NCI-H1436 (cell line): ENCODE measurements at regions not wholly inside any gene's neighbourhood (a gene's known extent, or its start where the extent isn't known, plus 50 kb on each side); places are given as distances from the start of the nearest gene placed in this dataset.

Experiments
- DNase-seq: peaks from one replicate; lab custom pipeline; 2025; lab: John Stamatoyannopoulos, UW

DNA sequence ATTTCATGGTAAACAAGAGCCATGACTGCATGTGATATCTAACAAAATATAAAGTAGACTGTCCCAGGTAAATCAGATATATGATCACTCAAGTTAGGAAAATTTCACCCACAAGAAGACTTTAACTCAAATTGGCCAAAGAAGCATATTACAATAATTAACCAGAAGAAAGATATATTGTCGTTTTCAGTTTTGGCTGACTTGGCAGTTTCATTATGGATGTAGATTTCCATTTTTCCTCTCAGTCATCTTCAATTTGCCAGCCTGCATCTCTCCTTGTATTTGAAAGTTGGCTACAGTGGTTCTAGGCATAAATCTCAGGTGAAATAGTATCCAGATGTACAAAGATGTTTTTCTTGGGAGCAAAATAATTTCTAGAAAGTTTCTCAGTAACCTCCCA is 761.6 kb downstream of the LRFN5 start:
- DNase-seq = no peak

DNA sequence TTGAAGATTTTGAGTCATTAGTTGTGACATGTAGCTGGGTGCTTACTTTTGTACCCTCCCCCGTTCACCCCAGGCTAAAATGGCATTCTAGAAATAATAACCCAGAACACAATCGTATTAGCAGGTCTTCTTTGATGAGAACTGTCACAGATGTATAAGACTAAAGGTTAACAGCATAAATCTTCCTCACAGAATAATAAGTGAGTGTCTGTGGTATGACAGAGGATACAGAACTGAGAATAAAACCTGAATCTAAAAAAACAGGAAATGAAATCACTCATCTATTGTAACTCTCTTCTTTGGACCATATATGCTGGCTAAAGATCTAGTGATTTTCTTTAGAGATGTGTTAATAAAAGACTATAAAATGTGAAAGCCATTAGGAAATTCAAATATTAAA is 746.6 kb downstream of the LRFN5 start:
- no peak for DNase-seq

- DNase-seq = no peak
Observed at GRCh38 chr14:42335918-42336317, 729.2 kb downstream of the LRFN5 start.

- no peak for DNase-seq
Observed at GRCh38 chr14:42334931-42335330, 728.3 kb downstream of the LRFN5 start.

DNA sequence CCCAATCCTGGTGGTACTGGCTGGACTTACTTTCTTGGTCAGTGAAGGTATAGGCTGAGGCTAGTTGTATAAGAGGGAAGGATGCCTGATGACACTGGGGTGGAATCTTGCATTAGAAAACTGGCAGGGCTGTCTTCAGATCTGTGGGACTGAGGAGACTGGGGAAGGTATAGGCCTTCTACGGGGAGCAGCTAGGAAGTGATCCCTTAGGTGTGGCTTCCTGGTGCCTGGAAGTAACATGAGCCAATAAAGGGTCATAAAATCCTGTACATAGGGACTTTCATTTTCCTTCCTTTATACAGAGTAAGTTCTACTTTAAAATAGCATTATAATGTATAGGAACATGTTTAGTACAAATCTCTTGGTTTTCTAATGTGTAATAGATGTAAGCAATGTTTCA is 716.8 kb downstream of the LRFN5 start:
- no peak for DNase-seq

GRCh38 chr14:42322531-42323284 is 716.0 kb downstream of the LRFN5 start:
- DNase-seq = no peak

GRCh38 chr14:42319996-42320395 is 713.3 kb downstream of the LRFN5 start:
- DNase-seq = no peak

DNA sequence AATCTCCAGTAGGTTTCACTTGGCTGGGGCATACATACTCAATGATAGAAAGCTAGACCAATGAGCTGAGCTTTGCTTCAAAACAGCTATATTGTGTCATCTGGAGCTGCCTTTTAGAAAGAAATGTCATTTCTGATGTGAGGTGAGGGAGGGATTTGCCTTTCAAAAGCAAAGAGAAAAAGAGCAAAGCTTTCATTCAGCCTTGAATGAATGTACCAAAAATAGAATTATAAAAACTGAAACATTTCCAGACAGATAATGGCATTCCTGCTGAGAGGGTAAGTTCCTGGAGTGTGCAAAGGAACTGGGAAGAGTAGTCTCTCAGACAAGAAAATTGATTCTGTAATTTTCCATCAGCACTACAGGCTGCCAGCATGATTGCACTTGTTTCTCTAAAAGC is 710.0 kb downstream of the LRFN5 start:
- no peak for DNase-seq

GRCh38 chr14:42311876-42312275 is 705.2 kb downstream of the LRFN5 start:
- DNase-seq = no peak

- no peak for DNase-seq
Observed at GRCh38 chr14:42307239-42307825, 700.7 kb downstream of the LRFN5 start.

DNA sequence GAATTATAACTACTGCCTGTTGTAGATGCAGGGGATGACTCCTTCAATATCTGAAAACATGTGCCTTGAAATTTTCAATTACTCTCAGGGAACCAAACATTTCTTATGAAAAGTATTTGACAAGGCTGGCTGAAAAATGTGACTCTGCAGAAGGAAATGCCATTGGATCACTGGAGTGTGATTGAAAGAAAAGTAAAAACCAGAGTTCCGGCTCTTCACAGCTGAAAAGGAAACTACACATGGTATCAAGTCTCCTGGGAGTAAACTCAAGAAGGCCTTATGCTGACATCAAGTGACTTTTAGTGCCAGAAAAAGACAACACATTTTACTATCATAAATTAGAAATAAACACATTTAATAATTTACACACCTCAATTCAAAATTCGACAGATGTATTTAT is 693.0 kb downstream of the LRFN5 start:
- DNase-seq = no peak

GRCh38 chr14:42293180-42293579 is 686.5 kb downstream of the LRFN5 start:
- no peak for DNase-seq

DNA sequence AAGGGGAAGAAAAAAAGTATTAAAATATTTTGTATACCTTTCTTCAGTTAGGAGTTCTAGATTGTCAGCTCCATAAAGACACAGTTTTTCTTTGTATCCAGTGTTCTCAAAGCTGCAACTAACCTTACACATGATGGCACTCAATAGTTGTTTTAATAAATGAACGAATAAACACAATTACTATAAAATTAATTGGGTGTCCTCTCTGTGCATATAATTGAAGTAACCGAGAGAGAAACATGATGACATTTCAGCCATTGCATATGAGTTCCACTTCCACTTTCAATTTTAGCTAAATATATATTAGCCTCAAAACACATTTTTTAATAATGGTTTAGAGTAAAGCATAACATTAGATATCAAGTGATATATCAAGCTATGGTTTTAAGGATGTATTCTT is 671.2 kb downstream of the LRFN5 start:
- DNase-seq = no peak

GRCh38 chr14:42269234-42269633 is 662.6 kb downstream of the LRFN5 start:
- no peak for DNase-seq

GRCh38 chr14:42248131-42248530 is 641.5 kb downstream of the LRFN5 start:
- DNase-seq = no peak

DNA sequence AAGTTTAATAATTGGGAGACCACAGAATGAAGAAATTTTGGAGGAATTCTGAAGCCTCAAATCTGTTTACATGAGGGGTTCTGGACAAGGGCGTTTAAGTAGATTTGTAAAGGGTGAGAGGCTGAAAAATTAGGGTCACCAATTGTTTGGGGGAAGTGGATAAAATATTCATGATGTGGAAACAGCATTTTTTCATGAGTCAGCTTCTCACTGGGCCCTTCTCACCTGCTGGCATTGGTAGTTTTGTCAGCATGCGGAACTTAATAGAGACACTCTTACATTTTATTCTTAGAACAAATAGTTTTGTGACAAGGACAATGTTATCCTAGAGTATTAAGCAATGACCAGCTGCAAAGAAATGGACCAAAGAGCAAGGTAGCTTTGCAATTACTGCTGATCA is 634.4 kb downstream of the LRFN5 start:
- no peak for DNase-seq

DNA sequence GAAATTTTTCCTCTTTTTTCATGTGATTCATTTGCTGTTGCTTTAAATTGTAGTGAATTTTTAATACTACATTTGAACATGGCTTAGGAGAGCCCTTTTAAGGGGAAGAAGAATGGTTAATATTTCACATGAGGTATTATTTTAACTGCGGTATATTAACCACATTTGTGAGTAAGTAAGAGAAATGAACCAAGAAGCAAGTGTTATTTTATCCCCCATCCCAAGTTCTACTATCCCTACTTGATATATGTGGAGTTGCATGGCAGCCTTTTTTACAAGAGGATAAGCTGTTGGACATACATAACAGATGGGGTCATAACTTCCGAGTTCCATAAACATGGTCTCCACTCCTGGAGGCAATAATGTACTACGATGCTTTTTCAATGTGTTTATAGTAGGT is 623.3 kb downstream of the LRFN5 start:
- no peak for DNase-seq

DNA sequence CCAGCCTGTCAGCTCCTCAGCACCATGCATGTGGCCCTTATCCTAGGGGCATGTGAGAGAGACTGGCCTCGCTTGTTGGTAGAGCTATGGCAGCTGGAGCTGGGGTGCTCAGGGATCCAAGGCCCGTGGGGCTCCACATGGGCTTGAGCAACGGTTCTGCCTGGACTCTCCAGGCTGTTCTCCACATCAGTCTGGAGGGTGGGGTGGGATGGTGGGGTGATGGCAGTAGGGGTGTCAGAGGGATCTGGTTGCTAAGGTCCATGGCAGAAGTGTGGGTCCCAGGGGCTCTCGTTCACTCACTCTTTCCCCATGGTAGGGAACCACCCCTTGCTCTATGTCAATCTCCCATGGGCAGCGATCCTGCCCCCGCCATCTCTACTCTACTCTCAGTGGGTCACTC is 622.6 kb downstream of the LRFN5 start:
- no peak for DNase-seq

DNA sequence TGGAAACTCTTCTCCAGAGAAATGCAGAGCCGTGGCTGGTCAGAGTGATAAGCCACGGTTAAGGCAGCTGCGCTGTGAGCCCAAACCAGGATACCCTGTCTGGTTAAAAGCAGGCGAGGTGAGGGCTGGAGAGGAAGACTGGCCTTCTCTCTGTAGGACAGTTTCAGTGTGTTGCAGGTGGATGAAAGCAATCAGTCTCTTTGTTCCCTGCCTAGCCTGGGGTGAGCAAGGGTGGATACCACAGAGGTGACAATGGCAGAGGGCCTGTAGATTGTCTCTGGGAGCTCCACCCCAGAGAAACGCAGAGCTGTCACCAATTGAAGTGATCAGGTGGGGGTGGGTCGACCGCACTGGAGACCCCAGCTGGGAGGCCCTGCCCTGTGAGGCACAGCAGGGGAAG is 621.9 kb downstream of the LRFN5 start:
- no peak for DNase-seq

- DNase-seq = peak; percentile 60
Observed at GRCh38 chr14:42224053-42224888, 617.6 kb downstream of the LRFN5 start.

DNA sequence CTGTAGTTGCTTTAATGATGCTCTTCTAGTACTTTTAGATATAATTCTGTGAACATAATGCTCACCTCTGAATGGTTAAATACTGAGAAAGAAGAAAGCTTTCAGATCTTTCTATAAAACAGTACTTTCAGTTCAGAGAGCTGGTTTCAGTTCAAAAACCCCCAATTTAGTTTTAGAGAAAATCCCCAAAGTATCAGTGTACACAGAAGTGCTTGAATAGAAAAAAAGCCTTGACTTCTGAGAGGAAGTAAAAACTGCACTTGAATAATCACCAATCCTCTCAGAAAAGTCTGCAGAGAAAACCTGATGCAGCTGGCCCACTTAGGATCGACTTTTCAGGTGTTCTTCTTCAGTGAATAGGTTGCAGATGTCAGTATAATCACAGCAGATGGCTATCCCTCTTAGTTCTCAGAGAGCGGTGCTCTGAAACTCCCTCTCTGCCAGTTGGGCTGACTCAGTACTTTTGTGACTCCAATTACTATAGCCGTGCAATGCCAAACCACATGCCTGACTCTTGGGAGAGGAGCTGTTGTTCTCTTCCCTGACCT is 616.3 kb downstream of the LRFN5 start:
- DNase-seq = peak; percentile 76

GRCh38 chr14:42214981-42215491 is 608.4 kb downstream of the LRFN5 start:
- no peak for DNase-seq

- DNase-seq = no peak
Observed at GRCh38 chr14:42200957-42201356, 594.3 kb downstream of the LRFN5 start.
